HG02884 (cell line): ENCODE measurements at regions not wholly inside any gene's neighbourhood (a gene's known extent, or its start where the extent isn't known, plus 50 kb on each side); places are given as distances from the start of the nearest gene placed in this dataset.

Experiments used
- ATAC-seq: cut with Tn5 transposase; IDR thresholded peaks from one replicate; pipeline ENCODE4 v1.9.1; 2021; ENCODE audit warnings: mild to moderate bottlenecking, moderate library complexity; ENCODE audit not compliant: unreplicated experiment

- ATAC-seq = no peak
These were observed 79.1 kb downstream of the ZNF365 start for GRCh38 chr10:62453274-62453673.

- ATAC-seq = no peak
These were observed 80.7 kb downstream of the ZNF365 start for GRCh38 chr10:62454687-62455397.

GRCh38 chr10:62456611-62457101, 82.5 kb downstream of the ZNF365 start:
- ATAC-seq = peak; percentile 98

GRCh38 chr10:62457196-62457595, 83.0 kb downstream of the ZNF365 start:
- ATAC-seq = no peak

GRCh38 chr10:62457598-62457997, 83.4 kb downstream of the ZNF365 start:
- no peak for ATAC-seq

- no peak for ATAC-seq
These were observed 84.9 kb downstream of the ZNF365 start for GRCh38 chr10:62459072-62459471.

GRCh38 chr10:62459500-62459899, 85.3 kb downstream of the ZNF365 start:
- no peak for ATAC-seq

GRCh38 chr10:62460393-62460792, 86.2 kb downstream of the ZNF365 start:
- ATAC-seq = no peak

GRCh38 chr10:62461120-62461519, 87.0 kb downstream of the ZNF365 start:
- no peak for ATAC-seq

- ATAC-seq = no peak
These were observed 88.3 kb downstream of the ZNF365 start for GRCh38 chr10:62462461-62462860.

- ATAC-seq = no peak
These were observed 89.2 kb downstream of the ZNF365 start for GRCh38 chr10:62463364-62463763.

- ATAC-seq = no peak
These were observed 90.1 kb downstream of the ZNF365 start for GRCh38 chr10:62464308-62464707.

- no peak for ATAC-seq
These were observed 92.4 kb downstream of the ZNF365 start for GRCh38 chr10:62466590-62466989.

GRCh38 chr10:62467527-62467926, 93.4 kb downstream of the ZNF365 start:
- no peak for ATAC-seq

- no peak for ATAC-seq
These were observed 97.5 kb downstream of the ZNF365 start for GRCh38 chr10:62471711-62472110.

GRCh38 chr10:62473241-62473640, 99.1 kb downstream of the ZNF365 start:
- no peak for ATAC-seq

GRCh38 chr10:62475551-62475950, 101.4 kb downstream of the ZNF365 start:
- no peak for ATAC-seq

GRCh38 chr10:62479523-62479922, 105.4 kb downstream of the ZNF365 start:
- ATAC-seq = no peak

- ATAC-seq = no peak
These were observed 106.0 kb downstream of the ZNF365 start for GRCh38 chr10:62480196-62480595.

GRCh38 chr10:62482581-62482980, 108.4 kb downstream of the ZNF365 start:
- ATAC-seq = no peak

- ATAC-seq = no peak
These were observed 117.4 kb downstream of the ZNF365 start for GRCh38 chr10:62491597-62491996.

GRCh38 chr10:62492012-62492869, 118.1 kb downstream of the ZNF365 start:
- ATAC-seq = no peak
